Lung (tissue), 11 donors: ENCODE measurements at regions not wholly inside any gene's neighbourhood (a gene's known extent, or its start where the extent isn't known, plus 50 kb on each side); places are given as distances from the start of the nearest gene placed in this dataset.
"Not testable (repeated sequence)": the region's sequence is repeated elsewhere in the genome, so short reads cannot be mapped to it uniquely, and the experiment has no call there.

Experiments used
- ATAC-seq: fragments of 200-7000 bp; cut with Tn5 transposase; one replicate; pipeline ENCODE4 v1.9.1; 2020; ENCODE audit warnings: moderate number of reproducible peaks; ENCODE audit not compliant: insufficient read depth, low FRiP score
- DNase-seq, 3 donors: peaks; one replicate each; pipeline ENCODE4 v3.0.0-alpha.2; 2013 to 2017
- H3K27ac ChIP-seq, 2 donors: one replicate each; pipeline ENCODE4 v1.5.1; 2013; ENCODE audit warnings: mild to moderate bottlenecking in 2 of 2, moderate library complexity in 2 of 2, control low read depth in 1 of 2, inconsistent platforms in 1 of 2, low read depth in 1 of 2, low read length in 1 of 2
- H3K27me3 ChIP-seq, 3 donors: one replicate each; pipeline ENCODE4 v1.5.1; 2013; ENCODE audit warnings: low read length in 2 of 3; ENCODE audit not compliant: control insufficient read depth in 3 of 3, insufficient read depth in 3 of 3
- H3K36me3 ChIP-seq, 4 donors: one replicate each; pipeline ENCODE4 v1.5.1; 2013; ENCODE audit warnings: low read length in 4 of 4, mild to moderate bottlenecking in 1 of 4, moderate library complexity in 1 of 4; ENCODE audit not compliant: control insufficient read depth in 4 of 4, insufficient read depth in 4 of 4
- H3K4me1 ChIP-seq, 5 donors: one replicate each; pipeline ENCODE4 v1.5.1; 2013; ENCODE audit warnings: low read length in 5 of 5, mild to moderate bottlenecking in 2 of 5, moderate library complexity in 1 of 5; ENCODE audit not compliant: control insufficient read depth in 5 of 5, insufficient read depth in 5 of 5
- H3K4me3 ChIP-seq: one replicate; pipeline ENCODE4 v1.5.1; 2013; ENCODE audit warnings: mild to moderate bottlenecking, control low read depth, moderate library complexity
- H3K9ac ChIP-seq, 2 donors: one replicate each; pipeline ENCODE4 v1.5.1; 2013; ENCODE audit warnings: low read length in 2 of 2, control low read depth in 1 of 2; ENCODE audit not compliant: insufficient read depth in 1 of 2
- H3K9me3 ChIP-seq, 4 donors: one replicate each; pipeline ENCODE4 v1.5.1; 2013; ENCODE audit warnings: low read length in 3 of 4, mild to moderate bottlenecking in 1 of 4, moderate library complexity in 1 of 4; ENCODE audit not compliant: control insufficient read depth in 4 of 4, insufficient read depth in 3 of 4
- CTCF ChIP-seq: IDR thresholded peaks from 2 replicates; pipeline ENCODE4 v1.5.1; 2012; ENCODE audit warnings: mild to moderate bottlenecking; ENCODE audit errors: control extremely low read depth, extremely low read depth
- WGBS, 2 donors: extraction: QIAGEN DNeasy Blood & Tissue Kit; methylation state at CpG; one replicate each; pipeline ENCODE4 v1.1.7; 2013; 5-methylcytosine and 5-hydroxymethylcytosine counted together
- donor health status: control.
- donor health status: control.
- donor health status: Bipolar disorder and iron deficiency.
- donor health status: healthy.
- donor health status: DM: yes; HTN: yes; CAD: no.

- no peak for DNase-seq
- no peaks in the 10 kb centered on the region for H3K27me3 ChIP-seq
- no peak overlapping the region for H3K9ac ChIP-seq
- H3K4me3 ChIP-seq = no peak overlapping the region
- no peak for TF ChIP-seq CTCF
- H3K4me1 ChIP-seq = no peaks in the 10 kb centered on the region
- ATAC-seq = no peak
- WGBS, 2 donors = 81 to 93% methylated on average over 3 of the region's 3 CpGs
- H3K9me3 ChIP-seq = no peaks in the 10 kb centered on the region
- no peak overlapping the region for H3K27ac ChIP-seq
- H3K36me3 ChIP-seq = no peaks in the 10 kb centered on the region
Observed at GRCh38 chr1:176323472-176323871, 116.4 kb upstream of the COP1 start.

- no peak overlapping the region for H3K27ac ChIP-seq
Observed at GRCh38 chr1:176315519-176316220, 108.6 kb upstream of the COP1 start.

GRCh38 chr1:176296602-176297001 is 89.5 kb upstream of the COP1 start:
- H3K4me3 ChIP-seq, H3K9ac ChIP-seq, H3K4me1 ChIP-seq, H3K27ac ChIP-seq, ATAC-seq, H3K36me3 ChIP-seq, H3K9me3 ChIP-seq, H3K27me3 ChIP-seq, DNase-seq: not testable (repeated sequence)
- WGBS, 2 donors = 92 to 96% methylated on average over 6 of the region's 6 CpGs

More at GRCh38 chr1:176315519-176316220, 108.6 kb upstream of the COP1 start:
- peaks cover 0 to 4% (median 0%) of the 10 kb centered on the region in 4 donors for H3K9me3 ChIP-seq
- 55 to 68% methylated on average over 3 of the region's 3 CpGs for WGBS, 2 donors
- H3K36me3 ChIP-seq = no peaks in the 10 kb centered on the region
- no peak overlapping the region for H3K9ac ChIP-seq
- no peak overlapping the region for H3K4me3 ChIP-seq
- no peak for DNase-seq
- no peaks in the 10 kb centered on the region for H3K4me1 ChIP-seq
- no peak for ATAC-seq
- H3K27me3 ChIP-seq = no peaks in the 10 kb centered on the region
- TF ChIP-seq CTCF = no peak

- no peaks in the 10 kb centered on the region for H3K27me3 ChIP-seq
- H3K4me1 ChIP-seq = no peaks in the 10 kb centered on the region
- ATAC-seq (no peak), DNase-seq (no peak)
- no peak for TF ChIP-seq CTCF
- H3K9me3 ChIP-seq = peaks cover 0 to 16% (median 4%) of the 10 kb centered on the region in 4 donors
- H3K27ac ChIP-seq = no peak overlapping the region
- H3K9ac ChIP-seq = no peak overlapping the region
- 79 to 89% methylated on average over 3 of the region's 3 CpGs for WGBS, 2 donors
- no peaks in the 10 kb centered on the region for H3K36me3 ChIP-seq
- no peak overlapping the region for H3K4me3 ChIP-seq
Observed at GRCh38 chr1:176285996-176286395, 78.9 kb upstream of the COP1 start.
